ENCODE measurements at regions not wholly inside any gene's neighbourhood (a gene's known extent, or its start where the extent isn't known, plus 50 kb on each side); places are given as distances from the start of the nearest gene placed in this dataset.
"Not testable (repeated sequence)": the region's sequence is repeated elsewhere in the genome, so short reads cannot be mapped to it uniquely, and the experiment has no call there.

DNA sequence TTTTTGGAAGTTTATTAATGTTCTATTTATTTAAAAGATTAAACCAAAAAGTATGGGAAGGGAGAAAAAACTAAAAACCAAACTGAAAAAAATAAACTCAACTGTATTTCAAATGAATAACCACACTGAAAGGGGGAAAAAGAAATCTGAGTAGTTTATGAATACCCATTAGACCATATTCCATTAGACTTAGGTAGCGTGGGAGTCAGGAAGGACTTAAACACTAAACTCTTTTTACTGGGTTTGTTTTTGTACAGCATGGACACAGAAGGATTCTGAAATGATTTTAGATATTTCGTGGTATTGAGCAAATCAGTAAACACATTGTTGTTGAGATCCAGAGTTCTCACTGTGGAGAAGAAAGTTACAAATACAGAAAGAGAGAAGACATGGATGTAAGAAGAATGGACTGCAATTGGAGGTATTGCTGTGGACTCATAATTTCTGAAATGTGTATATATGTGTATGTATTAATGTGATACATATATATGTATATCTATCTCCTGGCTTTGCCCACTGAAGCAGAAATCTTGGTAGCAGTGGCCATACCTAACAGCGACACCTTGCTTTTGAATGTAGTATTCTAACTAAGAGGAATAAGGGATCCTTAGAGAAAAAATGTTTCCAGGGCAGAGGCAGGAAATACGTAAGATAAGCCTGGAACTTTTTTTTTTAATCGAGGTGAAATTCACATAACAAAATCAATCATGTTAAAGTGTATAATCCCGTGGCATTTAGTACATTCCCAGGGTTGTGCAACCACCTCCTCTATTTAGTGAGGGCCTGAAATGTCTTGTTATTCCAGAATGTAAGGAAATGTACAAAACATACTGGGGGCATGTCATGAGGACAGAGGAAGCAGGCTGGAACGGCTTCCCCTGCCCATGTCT lies 228.8 kb downstream of the SMARCA2 start:
- no peak for DNase-seq (ENCODE audit: low read depth)

DNA sequence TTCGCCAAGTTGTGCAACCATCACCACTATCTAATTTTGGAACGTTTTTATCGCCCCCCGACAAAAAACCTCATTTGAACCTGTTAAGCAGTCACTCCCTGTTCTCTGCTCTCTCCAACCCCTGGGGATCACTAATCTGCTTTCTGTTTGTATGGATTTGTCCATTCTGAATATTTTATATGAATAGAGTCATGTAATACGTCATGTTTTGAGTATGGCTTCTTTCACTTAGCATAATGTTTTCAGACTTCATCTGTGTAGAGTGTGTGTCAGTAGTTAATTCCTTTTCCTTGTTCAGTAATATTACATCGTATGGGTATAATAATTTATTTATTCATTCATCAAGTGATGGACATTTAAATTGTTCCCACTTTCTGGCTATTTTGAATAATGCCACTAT lies 232.2 kb downstream of the SMARCA2 start:
- no peak for DNase-seq (ENCODE audit: low read depth)

DNA sequence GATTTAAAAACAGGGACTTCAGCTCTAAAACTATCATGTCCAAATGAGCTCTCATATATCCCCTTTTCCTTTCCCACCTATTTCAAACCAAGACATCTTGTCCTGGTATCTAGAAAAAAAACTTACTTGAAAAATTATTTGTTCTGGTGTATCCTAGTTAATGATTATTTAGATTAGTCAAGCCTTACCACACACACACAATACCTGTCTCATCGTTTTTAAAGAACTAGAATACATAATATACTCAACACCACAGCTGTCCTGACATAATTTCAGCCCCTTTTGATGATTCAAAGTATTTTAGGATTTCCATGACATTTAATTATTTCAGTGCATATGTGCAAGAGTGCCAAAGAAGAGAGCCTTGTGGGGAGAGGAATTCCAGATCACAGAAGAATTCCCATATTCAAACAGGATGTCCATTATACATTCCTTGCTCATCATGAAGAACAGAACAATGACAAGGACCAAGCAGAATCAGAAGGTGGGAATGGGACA lies 233.7 kb downstream of the SMARCA2 start:
- no peak for DNase-seq (ENCODE audit: low read depth)

DNA sequence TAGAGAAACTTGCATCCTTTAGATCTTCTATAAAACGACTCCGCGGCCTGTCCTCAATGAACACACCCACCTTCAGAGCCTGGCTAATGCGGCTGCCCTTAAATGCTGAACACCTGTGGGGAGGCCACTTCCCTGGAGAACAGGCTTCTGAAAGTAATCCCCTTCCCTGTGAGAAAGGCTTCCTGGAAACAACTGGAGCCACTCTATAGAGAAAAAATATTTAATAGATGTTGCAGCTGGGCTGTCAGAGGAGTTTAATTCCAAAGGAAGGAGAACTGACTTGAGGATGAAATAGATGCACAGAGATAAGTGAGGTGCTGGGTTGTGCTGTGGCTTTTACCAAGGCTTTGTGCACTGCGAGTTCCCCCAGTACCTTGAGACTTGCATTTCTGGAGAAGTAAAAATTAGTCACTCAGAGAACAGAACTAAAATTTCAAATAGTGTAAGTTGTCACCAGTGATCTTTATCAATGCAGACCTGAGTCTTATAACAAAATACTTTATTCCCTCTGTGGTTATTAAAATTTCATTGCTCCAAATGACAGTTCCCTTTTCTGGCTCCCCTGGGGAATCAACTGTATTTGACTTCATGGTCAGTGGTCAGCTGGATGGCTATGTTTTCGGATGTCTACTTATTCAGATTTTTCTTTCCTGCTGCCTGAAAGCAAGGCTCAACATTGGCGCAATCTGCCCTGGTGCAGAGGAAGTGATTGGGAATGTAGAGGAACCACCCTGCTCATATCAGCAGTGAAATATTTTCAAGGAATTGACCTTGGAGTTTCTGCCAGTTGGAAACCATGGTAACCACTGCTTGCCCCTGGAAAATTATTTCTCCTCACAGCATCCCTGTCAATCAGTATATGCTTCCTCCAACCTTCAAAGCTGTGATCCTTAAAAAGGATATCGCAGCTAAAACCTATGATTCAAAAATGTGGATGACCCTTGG lies 238.8 kb downstream of the SMARCA2 start:
- DNase-seq (ENCODE audit: low read depth) = no peak

DNA sequence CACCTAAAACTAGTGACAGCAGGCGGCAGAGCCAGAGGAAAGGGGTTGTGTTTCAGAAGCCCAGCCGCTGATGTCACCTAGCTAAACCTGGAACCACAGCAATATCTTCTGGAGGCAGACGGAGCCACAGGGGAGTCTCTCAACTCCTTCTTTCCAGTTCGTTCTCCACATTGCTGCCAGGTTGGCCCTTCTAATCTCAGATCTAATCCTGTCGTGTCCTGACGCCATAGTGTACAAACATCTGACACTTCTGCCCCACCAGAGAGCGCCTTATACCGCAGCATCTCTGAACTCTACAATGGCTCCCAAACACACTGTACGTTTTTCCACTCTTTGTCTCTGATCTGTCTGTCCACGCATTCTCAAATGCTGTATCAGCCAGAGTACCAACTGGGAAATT lies 240.0 kb downstream of the SMARCA2 start:
- no peak for DNase-seq (ENCODE audit: low read depth)

DNA sequence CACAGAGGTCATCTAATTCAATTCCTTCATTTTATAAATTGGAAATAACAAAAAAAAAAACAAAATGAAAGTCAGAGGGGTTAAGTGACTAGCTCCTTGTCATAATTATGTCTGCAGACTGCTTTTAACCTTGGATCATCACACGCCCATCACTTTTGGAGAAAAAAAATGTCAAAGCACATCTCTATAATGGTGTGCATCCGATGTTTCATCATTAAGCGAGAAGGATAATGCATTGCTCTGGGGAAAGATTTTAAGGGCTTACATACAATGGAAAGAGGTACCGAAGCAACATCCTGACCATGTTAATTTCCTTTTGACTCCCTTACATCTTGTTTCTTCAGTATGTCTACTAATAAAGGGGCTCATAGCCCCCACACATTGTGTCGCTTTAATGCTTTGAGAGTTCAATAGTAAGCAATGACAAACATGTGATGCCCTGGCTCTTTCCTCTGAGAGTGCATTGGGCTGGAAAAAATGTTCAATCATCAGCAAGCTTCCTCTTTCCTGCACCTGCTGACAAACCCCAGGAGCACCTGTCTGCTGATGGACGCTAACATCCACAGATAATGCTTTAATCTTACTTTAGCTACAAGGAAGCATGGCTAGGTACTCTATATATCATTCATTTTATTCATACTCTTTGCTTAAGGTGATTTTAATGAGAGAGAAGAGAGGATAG lies 242.2 kb downstream of the SMARCA2 start:
- no peak for DNase-seq (ENCODE audit: low read depth)

DNA sequence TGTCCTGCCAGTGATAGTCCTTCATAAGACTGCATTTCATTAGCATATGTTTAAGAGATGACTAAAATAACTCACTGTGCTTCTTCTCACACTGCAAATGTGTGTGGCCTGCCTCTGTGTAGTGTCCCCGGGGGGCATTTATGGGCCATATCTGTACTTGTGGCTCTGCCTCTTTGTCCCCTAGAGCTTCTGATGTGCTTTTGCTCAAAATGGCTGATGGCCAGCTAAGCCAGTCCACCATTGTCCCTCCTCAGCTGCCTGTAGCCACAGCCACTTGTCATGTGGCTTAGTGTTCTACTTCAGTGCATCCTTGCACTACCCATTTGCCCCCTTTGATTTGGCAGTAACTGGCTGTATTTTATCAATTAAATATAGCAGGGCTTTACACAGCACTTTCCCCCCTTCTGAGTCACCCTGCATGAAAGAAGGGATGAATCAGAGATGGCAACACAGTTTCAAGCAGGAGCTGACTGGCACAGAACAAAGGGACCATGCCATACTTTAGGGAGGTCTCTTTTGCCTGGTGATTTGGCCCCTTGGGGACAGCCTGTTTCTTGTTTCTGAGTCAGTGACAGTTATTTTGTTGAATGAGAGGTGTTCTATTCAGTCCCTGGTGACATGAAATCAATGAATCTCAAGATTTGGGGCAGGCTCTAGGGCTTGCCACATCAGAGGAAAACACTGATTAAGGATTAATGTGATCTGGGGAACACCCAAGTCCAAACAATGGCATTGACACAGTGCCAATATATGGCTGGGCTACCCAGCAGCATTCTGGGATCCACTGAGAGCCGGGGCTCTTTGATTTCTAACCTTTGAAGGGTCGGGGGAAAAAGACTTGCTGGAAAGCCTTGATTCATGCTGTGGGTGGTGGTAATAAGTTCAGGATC lies 245.5 kb downstream of the SMARCA2 start:
- no peak for DNase-seq (ENCODE audit: low read depth)

DNA sequence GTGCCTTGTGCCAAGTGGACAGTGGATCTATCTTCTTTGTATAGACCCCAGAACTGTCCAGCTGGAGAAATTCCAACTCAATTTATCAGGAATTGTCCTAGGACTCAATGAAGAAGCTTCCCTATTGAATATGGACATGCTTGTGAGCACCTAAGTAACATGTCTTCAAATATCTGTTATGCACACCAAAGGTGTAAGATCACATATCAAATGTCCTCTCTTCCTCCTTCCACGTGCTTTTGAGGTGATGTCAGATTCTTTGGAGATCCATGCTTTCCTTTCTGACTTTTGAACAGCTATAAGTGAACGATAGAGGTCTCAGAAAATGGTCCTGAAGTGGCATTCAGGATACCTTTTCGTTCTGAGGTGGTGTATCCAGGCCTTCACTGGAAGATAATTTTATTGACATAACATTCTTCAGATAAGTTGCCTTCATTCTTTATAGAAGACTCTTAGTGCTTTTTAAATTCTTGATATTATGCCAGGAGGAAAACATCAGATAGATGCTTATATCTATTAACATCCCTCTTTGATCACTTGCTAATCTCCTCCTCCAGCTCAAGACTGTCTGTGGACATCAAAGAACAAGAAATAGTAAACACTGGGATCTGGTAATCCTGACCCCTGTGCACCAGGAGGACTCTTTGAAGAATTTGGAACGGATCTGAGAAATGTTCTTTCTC lies 246.4 kb downstream of the SMARCA2 start:
- DNase-seq (ENCODE audit: low read depth) = no peak

DNA sequence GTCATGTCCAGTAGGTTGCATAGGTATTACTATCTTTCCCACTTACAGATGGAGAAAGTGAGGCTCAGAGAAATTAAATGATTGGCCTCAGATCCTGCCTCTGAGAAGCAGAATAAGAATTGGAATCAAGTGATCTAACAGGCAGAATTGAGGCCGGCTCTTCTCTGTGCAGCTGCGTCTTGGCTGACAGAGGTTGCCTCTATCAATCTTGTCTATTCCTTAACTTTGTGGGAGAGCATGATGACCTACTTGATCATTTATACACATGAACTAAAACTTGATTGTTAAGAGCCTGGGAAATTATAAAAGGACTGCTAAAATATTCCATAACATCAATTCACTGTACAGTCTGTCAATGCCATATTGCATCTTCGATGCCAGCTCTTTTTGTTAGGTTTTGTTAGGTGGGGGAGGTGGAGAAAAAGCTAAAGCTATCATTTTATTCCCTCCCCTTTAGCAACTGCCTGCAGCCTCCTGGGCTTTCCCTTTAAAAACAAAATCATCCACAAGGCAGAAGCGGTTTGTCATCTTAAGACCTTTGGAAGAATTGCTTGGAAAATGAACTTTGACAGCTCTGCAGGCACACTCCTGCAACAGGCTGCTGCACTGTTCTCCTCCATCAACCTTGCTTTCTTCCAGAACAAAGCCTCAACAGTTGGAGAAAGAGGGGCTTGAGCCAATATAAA lies 247.4 kb downstream of the SMARCA2 start:
- no peak for DNase-seq (ENCODE audit: low read depth)

DNA sequence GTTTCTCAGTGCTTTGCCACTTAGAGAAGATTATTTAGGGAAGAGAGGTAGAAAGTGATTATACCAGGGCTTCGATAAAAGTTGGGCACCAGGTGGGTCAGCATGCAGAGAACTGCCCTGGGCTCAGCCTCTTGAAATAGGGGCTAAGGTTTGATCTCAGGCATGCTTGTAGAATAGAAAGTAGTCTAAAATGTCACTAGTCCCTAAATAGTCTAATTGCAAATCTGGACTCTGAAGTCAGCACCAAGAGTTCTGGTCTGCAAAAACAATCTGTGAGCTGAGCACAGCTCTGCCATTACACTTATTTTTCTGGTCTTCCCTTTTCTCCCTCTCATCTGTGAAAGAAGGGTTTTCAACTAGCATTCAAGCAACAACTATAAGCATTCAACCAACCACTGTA lies 248.0 kb downstream of the SMARCA2 start:
- no peak for DNase-seq (ENCODE audit: low read depth)

DNA sequence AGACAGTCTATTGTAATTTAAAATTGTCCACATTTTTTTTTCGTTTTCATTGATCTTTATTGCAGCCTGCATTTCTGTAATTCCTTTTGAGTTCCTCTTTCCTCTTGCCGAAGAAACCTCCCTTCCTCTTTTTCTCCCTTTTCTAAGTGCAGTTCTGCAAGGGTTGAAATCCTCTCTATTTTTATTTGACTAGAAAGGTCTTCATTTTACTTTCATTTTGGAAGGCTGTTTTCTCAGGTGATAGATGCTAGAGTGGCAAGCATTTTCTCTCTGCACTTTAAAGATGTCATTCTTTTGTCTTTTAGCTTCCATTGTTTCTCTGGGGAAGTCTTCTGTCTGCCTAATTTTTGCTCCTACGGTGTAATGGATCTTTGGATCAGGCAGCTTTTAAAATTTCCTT lies 248.5 kb downstream of the SMARCA2 start:
- DNase-seq (ENCODE audit: low read depth) = no peak

DNA sequence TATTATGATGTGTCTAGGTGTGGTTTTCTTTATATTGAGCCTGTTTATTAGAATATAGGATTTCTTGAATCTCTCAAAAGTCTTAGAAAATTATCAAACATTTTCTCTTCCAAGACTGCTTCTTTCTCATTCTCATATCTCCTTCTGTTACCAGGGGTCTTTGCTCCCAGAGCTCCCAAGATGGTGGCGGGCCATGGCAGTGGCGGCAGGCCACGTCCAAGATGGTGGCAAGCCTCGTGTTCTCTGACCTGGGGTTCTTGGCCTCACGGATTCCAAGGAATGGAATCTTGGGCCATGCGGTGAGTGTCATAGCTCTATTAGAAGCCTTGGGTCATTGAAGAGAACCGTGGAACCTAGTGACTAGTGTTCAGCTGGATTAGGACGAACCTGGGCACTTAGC lies 248.9 kb downstream of the SMARCA2 start:
- no peak for DNase-seq (ENCODE audit: low read depth)

DNA sequence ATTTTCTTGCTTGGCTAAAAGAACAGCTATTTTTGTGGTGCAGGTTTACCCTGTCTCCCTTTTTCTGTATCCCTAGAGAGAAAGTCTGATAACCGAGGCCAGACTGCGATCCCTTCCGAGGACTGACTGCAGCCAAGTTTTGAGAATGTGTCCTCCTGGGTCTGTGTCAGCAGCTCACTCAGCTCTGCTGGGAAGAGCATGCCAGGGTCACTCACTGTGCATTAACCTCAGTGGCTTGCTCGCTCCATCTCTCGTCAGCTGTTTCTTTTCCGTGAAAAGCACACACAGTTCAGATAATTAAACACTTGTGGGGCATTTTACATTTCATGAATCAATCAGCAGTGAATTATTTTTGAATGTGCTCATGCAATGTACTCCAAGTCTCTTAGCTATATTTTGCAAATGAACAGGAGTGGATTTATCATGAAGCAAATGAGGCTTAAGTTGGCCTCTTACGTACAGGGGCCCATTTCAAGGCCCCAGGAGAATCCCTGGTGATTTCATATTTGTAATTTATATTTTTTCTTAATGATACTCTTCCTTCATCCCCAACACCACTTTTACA lies 252.1 kb downstream of the SMARCA2 start:
- no peak for DNase-seq (ENCODE audit: low read depth)

DNA sequence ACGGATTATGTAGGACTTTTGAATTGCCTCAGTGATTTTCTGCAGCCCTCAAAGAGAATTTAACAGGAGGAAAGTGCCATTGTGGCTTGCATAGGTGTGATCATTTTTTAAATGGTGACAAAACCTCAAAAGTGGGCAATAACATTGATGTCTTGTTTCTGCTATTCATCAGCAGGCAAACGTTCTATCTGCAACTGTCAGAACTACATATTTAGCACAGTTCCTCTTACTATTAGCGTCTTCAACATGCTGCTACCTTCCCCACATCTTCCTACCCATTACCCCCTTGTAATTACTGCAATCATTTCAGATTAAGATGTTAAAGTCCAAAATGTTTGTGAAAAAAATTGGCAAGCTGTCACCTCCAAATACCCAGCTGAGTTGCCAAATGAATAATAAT lies 254.6 kb downstream of the SMARCA2 start:
- DNase-seq (ENCODE audit: low read depth) = no peak

DNA sequence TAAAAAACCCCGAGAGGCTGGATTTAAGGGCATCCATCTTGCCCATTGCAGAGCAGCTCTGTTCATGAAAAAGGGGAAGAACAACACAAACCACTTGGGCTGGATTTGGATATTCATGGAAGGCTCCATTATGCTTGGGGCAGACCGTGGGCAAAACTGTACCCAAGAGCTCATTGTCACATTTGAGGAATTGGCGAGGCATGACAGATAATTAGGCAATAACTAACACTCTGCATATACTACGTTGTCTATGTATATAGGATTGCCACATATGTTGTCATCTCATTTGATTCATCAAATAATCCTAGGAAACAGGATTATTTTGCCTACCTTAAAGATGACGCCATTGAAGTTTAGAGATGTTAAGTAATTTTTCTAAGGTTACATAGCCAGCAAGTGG lies 255.4 kb downstream of the SMARCA2 start:
- no peak for DNase-seq (ENCODE audit: low read depth)

DNA sequence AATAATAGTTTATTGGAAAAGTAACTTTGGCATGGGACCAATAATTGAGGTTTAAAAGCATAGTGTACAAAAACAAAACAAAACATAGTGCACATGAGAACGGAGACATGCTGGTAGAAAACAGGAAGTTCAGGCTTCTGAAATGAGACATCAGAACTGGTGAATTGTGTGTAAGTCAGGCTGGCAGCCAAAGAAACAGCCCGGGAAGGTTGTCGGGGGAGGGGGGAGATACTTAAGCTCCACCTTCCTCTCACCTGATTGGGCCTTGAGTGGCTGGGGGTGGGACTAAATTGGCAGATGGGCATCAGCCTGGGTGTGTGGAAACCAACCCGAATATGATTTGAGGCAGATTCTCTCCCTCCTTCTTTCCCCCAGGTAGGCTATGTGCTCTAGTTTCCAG lies 256.3 kb downstream of the SMARCA2 start:
- DNase-seq (ENCODE audit: low read depth) = no peak

DNA sequence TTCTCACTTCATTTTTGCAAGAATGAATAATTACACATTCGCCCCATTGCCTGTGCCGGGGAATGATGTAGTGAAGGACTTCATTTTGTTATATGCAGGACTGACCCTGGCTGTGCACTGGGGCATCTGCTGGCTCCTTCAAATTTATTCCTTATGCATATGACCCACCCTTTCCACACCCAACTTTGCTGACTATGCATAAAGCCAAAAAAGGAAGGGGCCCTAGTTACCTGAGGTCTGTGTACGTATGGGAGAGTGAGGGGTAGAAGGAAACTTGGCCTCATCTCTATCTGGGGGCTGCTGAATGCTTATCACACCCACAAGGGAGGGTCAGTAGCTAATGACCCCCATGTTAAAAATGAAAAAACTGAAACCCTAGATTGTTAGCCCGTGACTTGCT lies 259.6 kb downstream of the SMARCA2 start:
- no peak for DNase-seq (ENCODE audit: low read depth)

DNA sequence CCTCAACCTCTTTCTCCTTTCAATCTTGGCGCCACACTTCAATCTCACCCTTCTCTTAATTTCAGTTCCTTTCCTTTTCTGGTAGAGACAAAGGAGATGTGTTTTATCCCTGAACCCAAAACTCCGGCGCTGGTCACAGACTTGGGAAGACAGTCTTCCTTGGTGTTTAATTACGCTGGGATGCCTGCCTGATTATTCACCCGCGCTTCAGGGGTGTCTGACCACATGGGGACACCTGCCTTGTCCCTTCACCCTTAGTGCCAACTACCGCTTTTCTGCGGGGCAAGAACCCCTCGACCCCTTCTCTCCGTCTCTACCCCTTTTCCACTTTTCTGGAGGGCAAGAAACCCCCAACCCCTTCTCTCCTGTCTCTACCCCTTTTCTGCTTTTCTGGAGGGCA lies 261.1 kb downstream of the SMARCA2 start:
- no peak for DNase-seq (ENCODE audit: low read depth)

DNA sequence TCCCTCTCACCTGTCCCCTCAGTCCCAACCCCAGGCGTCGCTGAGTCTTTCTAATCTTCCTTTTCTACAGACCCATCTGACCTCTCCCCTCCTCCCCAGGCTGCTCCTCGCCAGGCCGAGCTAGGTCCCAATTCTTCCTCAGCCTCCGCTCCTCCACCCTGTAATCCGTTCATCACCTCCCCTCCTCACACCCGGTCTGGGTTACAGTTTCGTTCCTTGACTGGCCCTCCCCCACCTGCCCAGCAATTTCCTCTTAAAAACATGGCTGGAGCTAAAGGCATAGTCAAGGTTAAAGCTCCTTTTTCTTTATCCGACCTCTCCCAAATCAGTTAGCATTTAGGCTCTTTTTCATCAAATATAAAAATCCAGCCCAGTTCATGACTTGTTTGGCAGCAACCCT lies 262.0 kb downstream of the SMARCA2 start:
- not testable (repeated sequence) for DNase-seq (ENCODE audit: low read depth)

DNA sequence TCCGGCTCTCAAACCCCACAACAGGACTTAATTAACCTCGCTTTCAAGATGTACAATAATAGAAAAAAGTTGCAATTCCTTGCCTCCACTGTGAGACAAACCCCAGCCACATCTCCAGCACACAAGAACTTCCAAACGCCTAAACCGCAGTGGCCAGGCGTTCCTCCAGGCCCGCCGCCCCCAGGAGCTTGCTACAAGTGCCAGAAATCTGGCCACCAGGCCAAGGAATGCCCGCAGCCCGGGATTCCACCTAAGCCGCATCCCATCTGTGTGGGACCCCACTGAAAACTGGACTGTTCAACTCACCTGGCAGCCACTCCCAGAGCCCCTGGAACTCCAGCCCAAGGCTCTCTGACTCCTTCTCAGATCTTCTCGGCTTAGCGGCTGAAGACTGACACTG lies 262.5 kb downstream of the SMARCA2 start:
- not testable (repeated sequence) for DNase-seq (ENCODE audit: low read depth)
